ENCODE measurements at regions not wholly inside any gene's neighbourhood (a gene's known extent, or its start where the extent isn't known, plus 50 kb on each side); places are given as distances from the start of the nearest gene placed in this dataset.
"Not testable (repeated sequence)": the region's sequence is repeated elsewhere in the genome, so short reads cannot be mapped to it uniquely, and the experiment has no call there.

GRCh38 chr17:45601013-45601412, 110.5 kb upstream of the PLEKHM1 start:
- H3K4me3 ChIP-seq (replicated peaks in 1 of 3; ENCODE audit: insufficient read depth in 1 of 3, low read depth in 2 of 3, low read length in 3 of 3); H4K20me1 ChIP-seq (ENCODE audit: insufficient read depth, low read length); FAIRE-seq; BruUV-seq (replicated peaks); H3K36me3 ChIP-seq (replicated peaks in 1 of 2; ENCODE audit: control insufficient read depth in 1 of 2, insufficient read depth in 2 of 2, low read length in 2 of 2); in situ Hi-C loops (cut with HindIII; ENCODE audit: extremely low pct_ligation_motif_present, low pct_unique_long_range_greater_than_20kb); H3K79me2 ChIP-seq (ENCODE audit: insufficient read depth, low read length); H3K9me3 ChIP-seq (ENCODE audit: low read length); H3K27ac ChIP-seq (ENCODE audit: extremely low read length, insufficient read depth, low read length); H3K4me1 ChIP-seq (ENCODE audit: insufficient read depth, low read length); H2AFZ ChIP-seq (ENCODE audit: low read length); CTCF ChIA-PET (ENCODE audit: low intra/inter-chr PET ratio, low total read pairs); DNase-seq (ENCODE audit: low spot score); H3K9ac ChIP-seq (ENCODE audit: insufficient read depth, low read depth, low read length); H3K27me3 ChIP-seq (ENCODE audit: control insufficient read depth in 1 of 2, insufficient read depth in 2 of 2, low read length in 2 of 2); intact Hi-C loops (cut with micrococcal nuclease; ENCODE audit: unreplicated experiment); POLR2A ChIA-PET; H3K4me2 ChIP-seq (ENCODE audit: low read depth, low read length): not testable (repeated sequence)
- WGBS (ENCODE audit: low lambda C conversion rate) = 71% methylated on average over 5 of the region's 18 CpGs
- TF ChIP-seq, protein P1, sequence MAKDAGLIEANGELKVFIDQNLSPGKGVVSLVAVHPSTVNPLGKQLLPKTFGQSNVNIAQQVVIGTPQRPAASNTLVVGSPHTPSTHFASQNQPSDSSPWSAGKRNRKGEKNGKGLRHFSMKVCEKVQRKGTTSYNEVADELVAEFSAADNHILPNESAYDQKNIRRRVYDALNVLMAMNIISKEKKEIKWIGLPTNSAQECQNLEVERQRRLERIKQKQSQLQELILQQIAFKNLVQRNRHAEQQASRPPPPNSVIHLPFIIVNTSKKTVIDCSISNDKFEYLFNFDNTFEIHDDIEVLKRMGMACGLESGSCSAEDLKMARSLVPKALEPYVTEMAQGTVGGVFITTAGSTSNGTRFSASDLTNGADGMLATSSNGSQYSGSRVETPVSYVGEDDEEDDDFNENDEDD (CRISPR knock-in tag; IDR thresholded peaks at IDR 0.05; ENCODE audit: borderline replicate concordance) = 0 out of 2 replicates have a peak, but pooled peaks have one; percentile 45
- peak; percentile 40; the same call in 1 of the 2 replicates for TF ChIP-seq HNF4A (CRISPR knock-in tag; IDR thresholded peaks at IDR 0.05)
- 0 out of 2 replicates have a peak, but pooled peaks have one; percentile 17 for TF ChIP-seq SAP130 (CRISPR knock-in tag; IDR thresholded peaks at IDR 0.05; ENCODE audit: low read depth)
- TF ChIP-seq MYC (CRISPR knock-in tag; IDR thresholded peaks at IDR 0.05; ENCODE audit: borderline replicate concordance) = peak; percentile 18; the same call in 1 of the 2 replicates
- TF ChIP-seq, protein P2, sequence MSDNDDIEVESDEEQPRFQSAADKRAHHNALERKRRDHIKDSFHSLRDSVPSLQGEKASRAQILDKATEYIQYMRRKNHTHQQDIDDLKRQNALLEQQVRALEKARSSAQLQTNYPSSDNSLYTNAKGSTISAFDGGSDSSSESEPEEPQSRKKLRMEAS (IDR thresholded peaks at IDR 0.05) = peak; percentile 26; the same call in 1 of the 2 replicates
- peak; percentile 56 for TF ChIP-seq ZNF687 (CRISPR knock-in tag; IDR thresholded peaks at IDR 0.05)
- TF ChIP-seq NR2C2 (CRISPR knock-in tag; IDR thresholded peaks at IDR 0.05; ENCODE audit: borderline replicate concordance) = 0 out of 2 replicates have a peak, but pooled peaks have one; percentile 21
- ATAC-seq = peak; percentile 77
